ENCODE measurements at regions not wholly inside any gene's neighbourhood (a gene's known extent, or its start where the extent isn't known, plus 50 kb on each side); places are given as distances from the start of the nearest gene placed in this dataset.

GRCh38 chr21:41579692-41580091 is 71.7 kb upstream of the TMPRSS2 start:
- Mint-ChIP-seq H3K9me3 (peaks cover 45% of the 10 kb centered on the region), H3K36me3 (ENCODE audit: low read depth) (no peaks in the 10 kb centered on the region), H3K4me1 (peaks cover 9% of the 10 kb centered on the region), H3K27me3 (ENCODE audit: low read depth, poor library complexity) (no peaks in the 10 kb centered on the region), H3K27ac (no peak overlapping the region), H3K4me3 (no peak overlapping the region)
- no peak for TF ChIP-seq CTCF (IDR thresholded peaks at IDR 0.05)
- no peak for DNase-seq

GRCh38 chr21:41578716-41579115 is 70.8 kb upstream of the TMPRSS2 start:
- H3K36me3 Mint-ChIP-seq (ENCODE audit: low read depth): no peaks in the 10 kb centered on the region
- H3K4me3 Mint-ChIP-seq: no peak overlapping the region
- H3K27ac Mint-ChIP-seq: no peak overlapping the region
- no peak for TF ChIP-seq CTCF (IDR thresholded peaks at IDR 0.05)
- H3K4me1 Mint-ChIP-seq: peaks cover 9% of the 10 kb centered on the region
- no peak for DNase-seq
- H3K9me3 Mint-ChIP-seq: peaks cover 55% of the 10 kb centered on the region
- H3K27me3 Mint-ChIP-seq (ENCODE audit: low read depth, poor library complexity): no peaks in the 10 kb centered on the region

GRCh38 chr21:41578083-41578482 is 70.1 kb upstream of the TMPRSS2 start:
- H3K36me3 Mint-ChIP-seq (ENCODE audit: low read depth): no peaks in the 10 kb centered on the region
- peaks cover 9% of the 10 kb centered on the region for H3K4me1 Mint-ChIP-seq
- TF ChIP-seq CTCF (IDR thresholded peaks at IDR 0.05): no peak
- H3K4me3 Mint-ChIP-seq: no peak overlapping the region
- H3K27ac Mint-ChIP-seq: no peak overlapping the region
- H3K9me3 Mint-ChIP-seq: peaks cover 62% of the 10 kb centered on the region
- no peaks in the 10 kb centered on the region for H3K27me3 Mint-ChIP-seq (ENCODE audit: low read depth, poor library complexity)
- no peak for DNase-seq

- Mint-ChIP-seq H3K36me3 (ENCODE audit: low read depth) (no peaks in the 10 kb centered on the region), H3K4me3 (no peak overlapping the region)
- TF ChIP-seq CTCF (IDR thresholded peaks at IDR 0.05): no peak
Measured at GRCh38 chr21:41576013-41576615, 68.2 kb upstream of the TMPRSS2 start.

GRCh38 chr21:41573902-41574690 is 66.1 kb upstream of the TMPRSS2 start:
- Mint-ChIP-seq H3K4me3 (no peak overlapping the region), H3K27me3 (ENCODE audit: low read depth, poor library complexity) (peaks cover 8% of the 10 kb centered on the region), H3K27ac (no peak overlapping the region), H3K4me1 (no peaks in the 10 kb centered on the region), H3K9me3 (peaks cover 85% of the 10 kb centered on the region), H3K36me3 (ENCODE audit: low read depth) (no peaks in the 10 kb centered on the region)
- no peak for DNase-seq
- no peak for TF ChIP-seq CTCF (IDR thresholded peaks at IDR 0.05)

More at GRCh38 chr21:41576013-41576615, 68.2 kb upstream of the TMPRSS2 start:
- DNase-seq: no peak
- peaks cover 9% of the 10 kb centered on the region for H3K4me1 Mint-ChIP-seq
- peaks cover under 1% of the 10 kb centered on the region for H3K27me3 Mint-ChIP-seq (ENCODE audit: low read depth, poor library complexity)
- H3K27ac Mint-ChIP-seq: no peak overlapping the region
- peaks cover 80% of the 10 kb centered on the region for H3K9me3 Mint-ChIP-seq
